Heart right ventricle (tissue), 16 donors: ENCODE measurements at regions not wholly inside any gene's neighbourhood (a gene's known extent, or its start where the extent isn't known, plus 50 kb on each side); places are given as distances from the start of the nearest gene placed in this dataset.
A peak's percentile ranks its signal among the peaks of the same experiment; 100 is the strongest.

Experiments
- ATAC-seq, 8 donors: fragments of 200-7000 bp; cut with Tn5 transposase; one replicate each; pipeline ENCODE4 v1.9.1; 2020; ENCODE audit warnings: mild to moderate bottlenecking in 8 of 8, moderate library complexity in 8 of 8, moderate number of reproducible peaks in 1 of 8
- DNase-seq, 2 donors: peaks; one replicate each; pipeline ENCODE4 v3.0.0-alpha.2; 2020
- H3K27ac ChIP-seq, 10 donors: fragments of 200-600 bp; sonication (generic) in 2 of 10; one replicate each; pipeline versions ENCODE4 v1.5.0 to v1.8.0; 2020 to 2022; ENCODE audit warnings: mild to moderate bottlenecking in 3 of 10
- H3K27me3 ChIP-seq, 7 donors: fragments of 200-600 bp; one replicate each; pipeline ENCODE4 v1.8.0; 2021 to 2022; ENCODE audit warnings: mild to moderate bottlenecking in 2 of 7
- H3K36me3 ChIP-seq, 9 donors: fragments of 200-600 bp; sonication (generic) in 1 of 9; one replicate each; pipeline versions ENCODE4 v1.5.0 to v1.8.0; 2020 to 2022; ENCODE audit warnings: mild to moderate bottlenecking in 2 of 9
- H3K4me1 ChIP-seq, 9 donors: fragments of 200-600 bp; sonication (generic) in 1 of 9; one replicate each; pipeline versions ENCODE4 v1.5.0 to v1.8.0; 2020 to 2022; ENCODE audit warnings: mild to moderate bottlenecking in 4 of 9
- H3K4me3 ChIP-seq, 10 donors: fragments of 200-600 bp; sonication (generic) in 2 of 10; one replicate each; pipeline versions ENCODE4 v1.5.0 to v1.8.0; 2020 to 2022; ENCODE audit warnings: mild to moderate bottlenecking in 7 of 10, moderate library complexity in 2 of 10
- H3K9me3 ChIP-seq, 11 donors: fragments of 200-600 bp in 10 of 11; sonication (generic) in 2 of 11; one replicate each; pipeline versions ENCODE4 v1.5.0 to v1.8.0; 2013 to 2022; ENCODE audit warnings: mild to moderate bottlenecking in 2 of 11, control low read depth in 1 of 11, moderate library complexity in 1 of 11
- WGBS, 2 donors: extraction: QIAGEN DNeasy Blood & Tissue Kit; methylation state at CpG; one replicate each; pipeline ENCODE4 v1.1.7; 2013; ENCODE audit warnings: inconsistent platforms in 1 of 2; 5-methylcytosine and 5-hydroxymethylcytosine counted together
- intact Hi-C, 10 donors: fragments of 100-400 bp; cut with DNase I; formaldehyde crosslinking; loops; one replicate each; pipeline versions ENCODE4 v1.11.1 to v1.14.2; 2022
- TF ChIP-seq, protein P1 (sequence below), 9 donors: fragments of 200-600 bp; sonication (generic) in 2 of 9; IDR thresholded peaks; one replicate each; pipeline versions ENCODE4 v1.5.0 to v1.8.0; 2021 to 2022; ENCODE audit warnings: antibody characterized with exemption in 9 of 9, mild to moderate bottlenecking in 5 of 9, moderate library complexity in 1 of 9
- donor health status: Arrhythmogenic right ventricular cardiomyopathy.
- donor health status: ischemic (EF 13 %, LVEDD 7.1; RV severe dilation, severe dysfunction).
- donor health status: healthy with polysubstance abuse.
- donor health status: DM: no; HTN: yes; CAD: no.
- donor health status: DM: no; HTN: no; CAD: no.
- donor health status: ischemic (EF 25% LVEDD 6.9; RV normal size, moderate dysfunction).
- donor health status: ischemic (EF 25% LVEDD 5.7; RV mildly dilated, moderate dysfunction).
- donor health status: healthy.
- donor health status: DM: yes; HTN: yes; CAD: no.
- donor health status: Ischemic cardiomyopathy.
- donor health status: ischemic (EF 35%, LVEDD 5.7; RV mildly dilated, moderate dysfunction).
- donor health status: nonischemic (EF 11% LVEDD 7.7; RV severe dilation, severe dysfunction).
- donor health status: DM: yes; HTN: yes; CAD: no.
- donor health status: PGD.
- donor health status: ischemic (EF 29% LVEDD 5.4; RV normal size, mild dysfunction).
- donor health status: nonischemic (EF 23%, LVEDD 6.1; RV moderate dilation, normal function).

DNA sequence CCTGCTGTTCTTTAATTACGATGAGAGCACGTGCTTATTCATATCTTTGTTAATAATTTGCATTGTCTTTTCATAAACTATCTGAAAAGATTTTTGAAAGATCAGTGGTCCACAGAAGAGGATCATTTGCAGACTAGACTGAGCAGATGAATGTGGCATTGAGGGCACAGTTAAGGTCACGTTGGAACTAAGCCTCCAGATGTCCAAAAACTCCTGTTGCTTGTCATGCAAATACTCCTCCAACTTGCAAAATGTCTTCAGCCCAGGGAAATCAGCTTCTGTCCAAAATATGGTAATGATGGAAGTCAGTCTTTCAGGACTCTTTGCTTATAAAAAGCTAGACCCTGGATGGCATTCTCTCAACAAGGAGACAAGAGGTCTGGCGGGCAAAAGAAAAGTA is 201.6 kb upstream of the TMEM260 start:
- H3K36me3 ChIP-seq = no peaks in the 10 kb centered on the region
- intact Hi-C loops = no loop called here
- peaks cover 0 to 33% (median 0%) of the 10 kb centered on the region in 9 donors for H3K4me1 ChIP-seq
- TF ChIP-seq, protein P1, sequence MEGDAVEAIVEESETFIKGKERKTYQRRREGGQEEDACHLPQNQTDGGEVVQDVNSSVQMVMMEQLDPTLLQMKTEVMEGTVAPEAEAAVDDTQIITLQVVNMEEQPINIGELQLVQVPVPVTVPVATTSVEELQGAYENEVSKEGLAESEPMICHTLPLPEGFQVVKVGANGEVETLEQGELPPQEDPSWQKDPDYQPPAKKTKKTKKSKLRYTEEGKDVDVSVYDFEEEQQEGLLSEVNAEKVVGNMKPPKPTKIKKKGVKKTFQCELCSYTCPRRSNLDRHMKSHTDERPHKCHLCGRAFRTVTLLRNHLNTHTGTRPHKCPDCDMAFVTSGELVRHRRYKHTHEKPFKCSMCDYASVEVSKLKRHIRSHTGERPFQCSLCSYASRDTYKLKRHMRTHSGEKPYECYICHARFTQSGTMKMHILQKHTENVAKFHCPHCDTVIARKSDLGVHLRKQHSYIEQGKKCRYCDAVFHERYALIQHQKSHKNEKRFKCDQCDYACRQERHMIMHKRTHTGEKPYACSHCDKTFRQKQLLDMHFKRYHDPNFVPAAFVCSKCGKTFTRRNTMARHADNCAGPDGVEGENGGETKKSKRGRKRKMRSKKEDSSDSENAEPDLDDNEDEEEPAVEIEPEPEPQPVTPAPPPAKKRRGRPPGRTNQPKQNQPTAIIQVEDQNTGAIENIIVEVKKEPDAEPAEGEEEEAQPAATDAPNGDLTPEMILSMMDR (IDR thresholded peaks at IDR 0.05) = no peak
- H3K4me3 ChIP-seq = no peak overlapping the region
- DNase-seq (no peak), ATAC-seq (no peak)
- H3K27me3 ChIP-seq = no peaks in the 10 kb centered on the region
- peaks cover 0 to 6% (median 2%) of the 10 kb centered on the region in 11 donors for H3K9me3 ChIP-seq
- 87 to 91% methylated on average over 4 of the region's 4 CpGs for WGBS, 2 donors
- H3K27ac ChIP-seq = peak overlapping the region in 2 of 10 donors; percentile 44 to 79

DNA sequence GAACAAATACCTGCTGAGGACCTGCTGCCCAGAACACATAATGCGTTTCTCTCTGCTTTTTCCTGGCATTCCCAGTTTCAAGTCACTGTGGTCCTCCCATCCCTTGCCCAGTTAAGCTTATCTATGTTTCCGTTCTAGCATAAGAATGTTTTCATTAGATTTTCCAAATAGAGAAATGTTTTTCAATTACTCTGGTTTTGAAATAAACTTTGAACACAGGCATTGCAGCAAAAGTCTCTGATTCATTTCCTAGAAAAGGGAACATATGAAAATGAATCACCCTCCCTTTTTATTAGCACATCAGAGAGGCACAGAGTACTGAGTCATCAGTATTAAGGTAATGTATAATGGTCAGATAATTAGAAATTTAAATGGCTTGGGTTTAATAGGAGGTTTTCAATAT is 201.1 kb upstream of the TMEM260 start:
- peaks cover 0 to 33% (median 0%) of the 10 kb centered on the region in 9 donors for H3K4me1 ChIP-seq
- WGBS, 2 donors = 57 to 65% methylated on average over 2 of the region's 2 CpGs
- peak overlapping the region in 2 of 10 donors; percentile 44 to 79 for H3K27ac ChIP-seq
- intact Hi-C loops = no loop called here
- TF ChIP-seq, protein P1 (IDR thresholded peaks at IDR 0.05) = no peak
- no peaks in the 10 kb centered on the region for H3K27me3 ChIP-seq
- no peak overlapping the region for H3K4me3 ChIP-seq
- DNase-seq (no peak), ATAC-seq (peak in 2 of 8 donors; percentile 41 to 79)
- no peaks in the 10 kb centered on the region for H3K36me3 ChIP-seq
- H3K9me3 ChIP-seq = peaks cover 0 to 11% (median 6%) of the 10 kb centered on the region in 11 donors

GRCh38 chr14:56379956-56380355 is 199.6 kb upstream of the TMEM260 start:
- intact Hi-C loops = no loop called here
- Histone ChIP-seq H3K27ac (peak overlapping the region in 2 of 10 donors; percentile 14 to 58), H3K36me3 (no peaks in the 10 kb centered on the region), H3K27me3 (no peaks in the 10 kb centered on the region), H3K9me3 (peaks cover 0 to 24% (median 8%) of the 10 kb centered on the region in 11 donors), H3K4me1 (peaks cover 0 to 33% (median 0%) of the 10 kb centered on the region in 9 donors), H3K4me3 (no peak overlapping the region)
- WGBS, 2 donors = 51 to 58% methylated on average over 2 of the region's 2 CpGs
- peak in 1 of 8 donors; percentile 79 for ATAC-seq
- TF ChIP-seq, protein P1 (IDR thresholded peaks at IDR 0.05) = no peak
- no peak for DNase-seq

DNA sequence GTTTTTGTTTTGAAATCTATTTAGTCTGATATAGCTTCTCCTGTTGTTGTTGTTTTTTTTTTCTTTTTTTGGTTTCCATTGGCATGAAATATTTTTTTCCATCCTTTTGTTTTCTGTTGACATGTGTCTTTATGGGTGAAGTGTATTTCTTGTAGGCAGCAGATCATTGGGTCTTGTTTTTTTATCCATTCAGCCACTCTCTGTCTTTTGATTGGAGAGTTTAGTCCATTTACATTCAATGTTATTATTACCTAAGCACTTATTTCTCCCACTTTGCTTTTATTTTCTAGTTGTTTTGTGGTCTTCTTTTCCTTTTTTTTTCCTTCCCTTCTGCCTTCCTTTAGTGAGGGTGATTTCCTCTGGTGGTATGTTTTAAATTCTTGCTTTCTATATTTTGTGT is 193.6 kb upstream of the TMEM260 start:
- H3K27me3 ChIP-seq = no peaks in the 10 kb centered on the region

More for the DNA sequence above, 193.6 kb upstream of the TMEM260 start:
- no peaks in the 10 kb centered on the region for H3K36me3 ChIP-seq
- no peak overlapping the region for H3K27ac ChIP-seq
- intact Hi-C loops = no loop called here
- DNase-seq (no peak), ATAC-seq (no peak)
- H3K4me1 ChIP-seq = no peaks in the 10 kb centered on the region
- TF ChIP-seq, protein P1 (IDR thresholded peaks at IDR 0.05) = no peak
- peaks cover 0 to 46% (median 17%) of the 10 kb centered on the region in 11 donors for H3K9me3 ChIP-seq
- no peak overlapping the region for H3K4me3 ChIP-seq
